Effector memory CD4-positive, alpha-beta T cell (primary cell): ENCODE measurements at regions not wholly inside any gene's neighbourhood (a gene's known extent, or its start where the extent isn't known, plus 50 kb on each side); places are given as distances from the start of the nearest gene placed in this dataset.

ENCODE experiments used
- DNase-seq, 3 donors: peaks; one replicate each; pipeline ENCODE4 v3.0.0-alpha.2; 2020
- H3K27ac ChIP-seq: 2 replicates; pipeline ENCODE4 v1.7.0; 2013; ENCODE audit warnings: mild to moderate bottlenecking, low read length, moderate library complexity; ENCODE audit not compliant: insufficient read depth, poor library complexity, severe bottlenecking
- H3K27me3 ChIP-seq: replicated peaks from 2 replicates; pipeline ENCODE4 v1.7.0; 2013; ENCODE audit warnings: mild to moderate bottlenecking, low read length; ENCODE audit not compliant: insufficient read depth, control insufficient read depth, poor library complexity, severe bottlenecking
- H3K36me3 ChIP-seq: 2 replicates; pipeline ENCODE4 v1.7.0; 2013; ENCODE audit warnings: mild to moderate bottlenecking, low read length, moderate library complexity; ENCODE audit not compliant: control insufficient read depth, insufficient read depth
- H3K4me1 ChIP-seq: 2 replicates; pipeline ENCODE4 v1.7.0; 2013; ENCODE audit warnings: low read length, mild to moderate bottlenecking; ENCODE audit not compliant: control insufficient read depth, insufficient read depth, poor library complexity, severe bottlenecking
- H3K4me3 ChIP-seq: 2 replicates; pipeline ENCODE4 v1.7.0; 2013; ENCODE audit warnings: low read length, low read depth, mild to moderate bottlenecking; ENCODE audit not compliant: insufficient read depth, poor library complexity, severe bottlenecking
- H3K9me3 ChIP-seq: 2 replicates; pipeline ENCODE4 v1.7.0; 2013; ENCODE audit warnings: mild to moderate bottlenecking, low read length, moderate library complexity; ENCODE audit not compliant: control insufficient read depth

- Histone ChIP-seq H3K9me3 (no peaks in the 10 kb centered on the region), H3K4me1 (no peaks in the 10 kb centered on the region), H3K36me3 (no peaks in the 10 kb centered on the region), H3K27ac (no peak overlapping the region), H3K4me3 (no peak overlapping the region), H3K27me3 (no peaks in the 10 kb centered on the region)
- DNase-seq, result no peak
These were observed 65.7 kb upstream of the LANCL2 start for GRCh38 chr7:55299273-55299967.

GRCh38 chr7:55303220-55303619 lies 61.9 kb upstream of the LANCL2 start:
- H3K9me3 ChIP-seq, result no peaks in the 10 kb centered on the region
- H3K27ac ChIP-seq, result no peak overlapping the region
- no peaks in the 10 kb centered on the region for H3K27me3 ChIP-seq
- DNase-seq, result no peak
- H3K4me1 ChIP-seq, result no peaks in the 10 kb centered on the region
- no peaks in the 10 kb centered on the region for H3K36me3 ChIP-seq
- no peak overlapping the region for H3K4me3 ChIP-seq

- no peaks in the 10 kb centered on the region for H3K27me3 ChIP-seq
- H3K36me3 ChIP-seq, result no peaks in the 10 kb centered on the region
- H3K9me3 ChIP-seq, result no peaks in the 10 kb centered on the region
- no peak overlapping the region for H3K27ac ChIP-seq
- H3K4me1 ChIP-seq, result no peaks in the 10 kb centered on the region
- no peak overlapping the region for H3K4me3 ChIP-seq
- no peak for DNase-seq
These were observed 60.9 kb upstream of the LANCL2 start for GRCh38 chr7:55304018-55304762.

GRCh38 chr7:55305135-55305534 lies 60.0 kb upstream of the LANCL2 start:
- Histone ChIP-seq H3K27ac (no peak overlapping the region), H3K4me1 (no peaks in the 10 kb centered on the region), H3K27me3 (no peaks in the 10 kb centered on the region), H3K9me3 (no peaks in the 10 kb centered on the region), H3K4me3 (no peak overlapping the region), H3K36me3 (no peaks in the 10 kb centered on the region)
- no peak for DNase-seq

GRCh38 chr7:55306331-55306730 lies 58.8 kb upstream of the LANCL2 start:
- no peaks in the 10 kb centered on the region for H3K4me1 ChIP-seq
- no peaks in the 10 kb centered on the region for H3K27me3 ChIP-seq
- H3K4me3 ChIP-seq, result no peak overlapping the region
- DNase-seq, result no peak
- no peaks in the 10 kb centered on the region for H3K9me3 ChIP-seq
- H3K27ac ChIP-seq, result no peak overlapping the region
- H3K36me3 ChIP-seq, result no peaks in the 10 kb centered on the region

- no peak overlapping the region for H3K4me3 ChIP-seq
- no peak for DNase-seq
- no peaks in the 10 kb centered on the region for H3K9me3 ChIP-seq
- no peaks in the 10 kb centered on the region for H3K27me3 ChIP-seq
- H3K4me1 ChIP-seq, result no peaks in the 10 kb centered on the region
- no peak overlapping the region for H3K27ac ChIP-seq
- H3K36me3 ChIP-seq, result no peaks in the 10 kb centered on the region
These were observed 57.8 kb upstream of the LANCL2 start for GRCh38 chr7:55307123-55307916.

- H3K27ac ChIP-seq, result no peak overlapping the region
- no peaks in the 10 kb centered on the region for H3K4me1 ChIP-seq
- no peak overlapping the region for H3K4me3 ChIP-seq
- H3K36me3 ChIP-seq, result no peaks in the 10 kb centered on the region
- DNase-seq, result no peak
- H3K27me3 ChIP-seq, result no peaks in the 10 kb centered on the region
- H3K9me3 ChIP-seq, result no peaks in the 10 kb centered on the region
These were observed 56.8 kb upstream of the LANCL2 start for GRCh38 chr7:55308186-55308929.

GRCh38 chr7:55309040-55309991 lies 55.8 kb upstream of the LANCL2 start:
- Histone ChIP-seq H3K27ac (no peak overlapping the region), H3K9me3 (no peaks in the 10 kb centered on the region), H3K4me1 (no peaks in the 10 kb centered on the region), H3K36me3 (no peaks in the 10 kb centered on the region), H3K4me3 (no peak overlapping the region), H3K27me3 (no peaks in the 10 kb centered on the region)
- DNase-seq, result peak; percentile 29 to 59 (median 32)
